Stomach (tissue), 4 donors: ENCODE measurements at regions not wholly inside any gene's neighbourhood (a gene's known extent, or its start where the extent isn't known, plus 50 kb on each side); places are given as distances from the start of the nearest gene placed in this dataset.

Experiments
- POLR2A ChIP-seq, 4 donors: fragments of 450-650 bp; IDR thresholded peaks; one replicate each; pipeline ENCODE4 v1.6.1; 2016; ENCODE audit warnings: antibody characterized with exemption in 4 of 4, control low read depth in 2 of 4, mild to moderate bottlenecking in 1 of 4, moderate library complexity in 1 of 4
- POLR2AphosphoS5 ChIP-seq, 3 donors: sonication (generic); formaldehyde crosslinking; IDR thresholded peaks; one replicate each; pipeline ENCODE4 v1.6.1; 2016; ENCODE audit warnings: antibody characterized with exemption in 3 of 3

GRCh38 chr5:68618501-68618900 lies 402.9 kb downstream of the PIK3R1 start:
- TF ChIP-seq POLR2A (IDR thresholded peaks at IDR 0.05) = no peak
- no peak for TF ChIP-seq POLR2AphosphoS5 (IDR thresholded peaks at IDR 0.05)
